Endodermal cell (in vitro differentiated cells): ENCODE measurements at regions not wholly inside any gene's neighbourhood (a gene's known extent, or its start where the extent isn't known, plus 50 kb on each side); places are given as distances from the start of the nearest gene placed in this dataset.

Experiments used
- DNase-seq: peaks from one replicate; pipeline ENCODE4 v3.0.0-alpha.2; 2017
- H3K27ac ChIP-seq: 2 replicates; pipeline ENCODE4 v1.5.1; 2013; ENCODE audit warnings: mild to moderate bottlenecking, low read depth, low read length, moderate library complexity
- H3K27me3 ChIP-seq: 2 replicates; pipeline ENCODE4 v1.6.1; 2013; ENCODE audit warnings: mild to moderate bottlenecking, low read length, moderate library complexity; ENCODE audit not compliant: insufficient read depth, control insufficient read depth, poor library complexity, severe bottlenecking
- H3K36me3 ChIP-seq: 2 replicates; pipeline ENCODE4 v1.7.0; 2013; ENCODE audit warnings: mild to moderate bottlenecking, low read length, moderate library complexity; ENCODE audit not compliant: control insufficient read depth, insufficient read depth
- H3K4me1 ChIP-seq: one replicate; pipeline ENCODE4 v1.7.0; 2013; ENCODE audit warnings: low read length; ENCODE audit not compliant: control insufficient read depth, insufficient read depth
- H3K4me3 ChIP-seq: 2 replicates; pipeline ENCODE4 v1.5.1; 2013; ENCODE audit warnings: mild to moderate bottlenecking, low read length, moderate library complexity
- H3K9ac ChIP-seq: 2 replicates; pipeline ENCODE4 v1.6.1; 2013; ENCODE audit warnings: mild to moderate bottlenecking, low read length, moderate library complexity; ENCODE audit not compliant: poor library complexity, severe bottlenecking; ENCODE audit errors: extremely low read depth
- H3K9me3 ChIP-seq: 2 replicates; pipeline ENCODE4 v1.6.1; 2013; ENCODE audit warnings: mild to moderate bottlenecking, low read length, moderate library complexity; ENCODE audit not compliant: control insufficient read depth
- H3K27ac Mint-ChIP-seq: 2 replicates; pipeline ENCODE4 v1.8.0; 2020; ENCODE audit warnings: mixed read lengths
- H3K27me3 Mint-ChIP-seq: 2 replicates; pipeline ENCODE4 v1.8.0; 2021; ENCODE audit warnings: mild to moderate bottlenecking, mixed read lengths; ENCODE audit not compliant: insufficient read depth
- H3K36me3 Mint-ChIP-seq: 2 replicates; pipeline ENCODE4 v1.8.0; 2020; ENCODE audit warnings: low read depth, mixed read lengths
- H3K4me1 Mint-ChIP-seq: 2 replicates; pipeline ENCODE4 v1.8.0; 2020; ENCODE audit warnings: mixed read lengths
- H3K4me3 Mint-ChIP-seq: 2 replicates; pipeline ENCODE4 v1.8.0; 2020; ENCODE audit warnings: mild to moderate bottlenecking, moderate library complexity, mixed read lengths
- H3K9me3 Mint-ChIP-seq: 2 replicates; pipeline ENCODE4 v1.8.0; 2020; ENCODE audit warnings: mild to moderate bottlenecking, mixed read lengths
- WGBS, 2 experiments: methylation state at CpG; one replicate each; pipeline versions ENCODE4 v1.1.5 to v1.1.7; 2013; ENCODE audit warnings: missing lambda C conversion rate in 2 of 2, mixed read lengths in 1 of 2; ENCODE audit not compliant: insufficient coverage in 1 of 2, insufficient read length in 1 of 2; 5-methylcytosine and 5-hydroxymethylcytosine counted together
- TF ChIP-seq, protein P1 (sequence below): fragments of 200-600 bp; sonication (generic); conservative IDR thresholded peaks from 2 replicates; pipeline ENCODE4 v1.5.0; 2021; ENCODE audit warnings: antibody characterized with exemption, mild to moderate bottlenecking

DNA sequence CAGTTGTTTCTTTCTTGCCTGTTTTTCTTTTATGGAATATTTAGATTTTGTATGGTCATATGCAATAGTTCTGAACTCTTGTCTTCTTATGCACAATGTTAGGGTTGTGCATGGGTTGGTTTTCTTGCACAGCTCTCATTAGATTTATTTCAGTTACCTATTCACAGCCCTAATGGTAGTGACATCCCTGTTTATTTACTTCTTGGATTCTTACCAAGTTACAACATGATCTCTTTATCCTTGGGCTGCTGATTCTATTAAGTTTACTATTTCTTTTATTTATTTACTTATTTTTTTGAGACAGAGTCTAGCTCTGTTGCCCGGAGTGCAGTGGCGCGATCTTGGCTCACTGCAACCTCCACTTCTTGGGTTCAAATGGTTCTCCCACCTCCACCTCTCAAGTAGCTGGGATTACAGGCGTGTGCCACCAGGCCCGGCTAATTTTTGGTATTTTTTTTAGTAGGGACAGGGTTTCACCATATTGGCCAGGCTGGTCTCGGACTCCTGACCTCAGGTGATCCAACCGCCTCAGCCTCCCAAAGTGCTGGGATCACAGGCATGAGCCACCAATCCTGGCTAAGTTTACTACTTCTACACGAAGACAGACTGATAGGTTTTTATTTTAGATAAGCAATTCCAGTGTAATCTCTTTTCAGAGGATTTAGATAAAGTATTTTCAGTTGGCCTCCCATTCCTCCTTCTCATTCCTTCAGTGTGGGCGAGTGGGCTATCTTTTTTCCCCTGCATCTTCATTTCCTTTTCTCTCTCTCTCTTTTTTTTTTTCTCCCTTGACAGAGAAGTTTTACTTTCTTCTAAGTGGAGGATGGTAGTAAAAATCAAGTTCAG lies 395.1 kb upstream of the RGS6 start:
- H3K27me3 Mint-ChIP-seq = no peaks in the 10 kb centered on the region
- H3K4me3 Mint-ChIP-seq = no peak overlapping the region
- peaks cover 42% of the 10 kb centered on the region for H3K4me1 Mint-ChIP-seq
- Histone ChIP-seq H3K36me3 (peaks cover under 1% of the 10 kb centered on the region), H3K9me3 (no peaks in the 10 kb centered on the region), H3K27ac (no peak overlapping the region), H3K4me3 (peak overlapping the region; percentile 74), H3K27me3 (no peaks in the 10 kb centered on the region), H3K9ac (peak overlapping the region; percentile 55), H3K4me1 (peaks cover 26% of the 10 kb centered on the region)
- H3K27ac Mint-ChIP-seq = peak overlapping the region; percentile 22
- no peak for DNase-seq
- H3K9me3 Mint-ChIP-seq = no peaks in the 10 kb centered on the region
- peaks cover 2% of the 10 kb centered on the region for H3K36me3 Mint-ChIP-seq
- 69 to 87% methylated on average over 5 to 9 of the region's 9 CpGs for WGBS, 2 experiments
- TF ChIP-seq, protein P1, sequence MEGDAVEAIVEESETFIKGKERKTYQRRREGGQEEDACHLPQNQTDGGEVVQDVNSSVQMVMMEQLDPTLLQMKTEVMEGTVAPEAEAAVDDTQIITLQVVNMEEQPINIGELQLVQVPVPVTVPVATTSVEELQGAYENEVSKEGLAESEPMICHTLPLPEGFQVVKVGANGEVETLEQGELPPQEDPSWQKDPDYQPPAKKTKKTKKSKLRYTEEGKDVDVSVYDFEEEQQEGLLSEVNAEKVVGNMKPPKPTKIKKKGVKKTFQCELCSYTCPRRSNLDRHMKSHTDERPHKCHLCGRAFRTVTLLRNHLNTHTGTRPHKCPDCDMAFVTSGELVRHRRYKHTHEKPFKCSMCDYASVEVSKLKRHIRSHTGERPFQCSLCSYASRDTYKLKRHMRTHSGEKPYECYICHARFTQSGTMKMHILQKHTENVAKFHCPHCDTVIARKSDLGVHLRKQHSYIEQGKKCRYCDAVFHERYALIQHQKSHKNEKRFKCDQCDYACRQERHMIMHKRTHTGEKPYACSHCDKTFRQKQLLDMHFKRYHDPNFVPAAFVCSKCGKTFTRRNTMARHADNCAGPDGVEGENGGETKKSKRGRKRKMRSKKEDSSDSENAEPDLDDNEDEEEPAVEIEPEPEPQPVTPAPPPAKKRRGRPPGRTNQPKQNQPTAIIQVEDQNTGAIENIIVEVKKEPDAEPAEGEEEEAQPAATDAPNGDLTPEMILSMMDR = no peak

DNA sequence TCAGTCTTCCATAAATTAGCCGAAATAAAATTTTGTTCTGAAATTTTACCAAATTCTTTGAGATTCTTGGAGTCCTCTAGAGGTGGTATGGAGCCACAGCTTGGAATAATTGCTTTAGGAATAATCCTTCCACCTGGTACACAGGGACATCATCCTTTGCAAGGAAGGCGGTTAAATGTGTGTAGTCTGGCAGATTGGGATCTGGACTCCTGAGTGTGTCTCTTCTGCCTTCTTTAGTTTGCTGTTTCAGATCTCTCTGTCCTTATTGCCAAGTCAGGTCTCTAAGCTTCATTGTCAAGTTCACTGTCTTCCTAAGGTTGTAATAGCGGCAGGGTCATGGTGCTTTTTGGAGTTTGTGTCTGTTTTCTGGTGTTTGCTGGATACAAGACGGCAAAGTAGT lies 393.9 kb upstream of the RGS6 start:
- Mint-ChIP-seq H3K27ac (peak overlapping the region; percentile 1), H3K27me3 (no peaks in the 10 kb centered on the region), H3K9me3 (no peaks in the 10 kb centered on the region), H3K4me1 (peaks cover 42% of the 10 kb centered on the region), H3K4me3 (no peak overlapping the region), H3K36me3 (peaks cover 2% of the 10 kb centered on the region)
- Histone ChIP-seq H3K4me1 (peaks cover 26% of the 10 kb centered on the region), H3K36me3 (no peaks in the 10 kb centered on the region), H3K27me3 (no peaks in the 10 kb centered on the region), H3K9ac (no peak overlapping the region), H3K4me3 (peak overlapping the region; percentile 74), H3K27ac (no peak overlapping the region), H3K9me3 (no peaks in the 10 kb centered on the region)
- DNase-seq = no peak
- TF ChIP-seq, protein P1 = peak; percentile 41
- 80 to 81% methylated on average over 1 to 4 of the region's 4 CpGs for WGBS, 2 experiments

DNA sequence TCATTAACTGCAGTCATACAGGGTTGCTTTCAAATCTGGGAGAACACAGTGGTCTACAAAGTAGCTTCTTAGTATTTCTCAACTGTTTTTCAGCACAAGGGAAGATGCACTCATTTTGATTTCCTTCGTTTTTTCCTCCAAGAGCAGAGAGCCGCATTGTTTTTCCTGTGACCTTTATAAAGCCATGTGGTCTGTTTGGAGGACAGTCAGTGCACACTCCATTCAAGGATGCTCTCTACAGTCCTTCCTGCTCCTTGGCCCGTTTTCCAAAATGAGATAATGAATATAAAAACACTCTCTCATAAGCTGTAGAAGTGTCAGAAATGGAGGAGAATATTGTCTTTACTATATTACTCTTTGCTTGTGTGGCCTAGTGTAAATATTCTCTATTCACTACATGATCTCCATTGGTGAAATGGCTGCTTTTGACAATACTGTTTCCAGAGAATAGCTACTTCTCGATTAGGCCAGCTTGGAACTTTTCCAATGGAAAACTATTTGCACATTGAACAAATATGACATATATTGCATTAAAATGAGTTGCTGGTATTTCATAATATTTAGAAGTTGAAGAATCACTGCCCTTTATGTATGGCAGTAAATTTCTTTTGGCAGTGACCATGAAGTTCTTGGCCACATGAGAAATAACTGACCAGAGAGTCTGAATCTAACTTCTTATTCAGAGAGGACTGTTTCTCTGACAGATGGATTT lies 393.1 kb upstream of the RGS6 start:
- WGBS, 2 experiments = 81 to 94% methylated on average over 2 to 3 of the region's 4 CpGs
- Histone ChIP-seq H3K4me3 (no peak overlapping the region), H3K9me3 (no peaks in the 10 kb centered on the region), H3K4me1 (peaks cover 26% of the 10 kb centered on the region), H3K36me3 (no peaks in the 10 kb centered on the region), H3K9ac (no peak overlapping the region), H3K27ac (no peak overlapping the region), H3K27me3 (no peaks in the 10 kb centered on the region)
- H3K27me3 Mint-ChIP-seq = no peaks in the 10 kb centered on the region
- no peaks in the 10 kb centered on the region for H3K9me3 Mint-ChIP-seq
- H3K4me3 Mint-ChIP-seq = no peak overlapping the region
- TF ChIP-seq, protein P1 = no peak
- no peak overlapping the region for H3K27ac Mint-ChIP-seq
- H3K36me3 Mint-ChIP-seq = peaks cover 2% of the 10 kb centered on the region
- DNase-seq = no peak
- H3K4me1 Mint-ChIP-seq = peaks cover 42% of the 10 kb centered on the region
